Tibial nerve (tissue), 4 donors: ENCODE measurements at regions not wholly inside any gene's neighbourhood (a gene's known extent, or its start where the extent isn't known, plus 50 kb on each side); places are given as distances from the start of the nearest gene placed in this dataset.

ENCODE experiments used
- CTCF ChIP-seq, 5 experiments: fragments of 200-600 bp in 3 of 5; fragments of 450-650 bp in 2 of 5; sonication (generic) in 3 of 5; IDR thresholded peaks; one replicate each; pipeline ENCODE4 v1.5.1; 2016 to 2019; ENCODE audit warnings: antibody characterized with exemption in 5 of 5, mild to moderate bottlenecking in 3 of 5, moderate library complexity in 2 of 5
- EP300 ChIP-seq, 2 donors: sonication (generic); formaldehyde crosslinking; IDR thresholded peaks; one replicate each; pipeline ENCODE4 v1.6.1; 2017; ENCODE audit warnings: antibody characterized with exemption in 2 of 2, mild to moderate bottlenecking in 1 of 2
- POLR2A ChIP-seq, 2 donors: fragments of 450-650 bp; IDR thresholded peaks; one replicate each; pipeline ENCODE4 v1.6.1; 2017; ENCODE audit warnings: antibody characterized with exemption in 2 of 2, mild to moderate bottlenecking in 2 of 2, moderate library complexity in 2 of 2

DNA sequence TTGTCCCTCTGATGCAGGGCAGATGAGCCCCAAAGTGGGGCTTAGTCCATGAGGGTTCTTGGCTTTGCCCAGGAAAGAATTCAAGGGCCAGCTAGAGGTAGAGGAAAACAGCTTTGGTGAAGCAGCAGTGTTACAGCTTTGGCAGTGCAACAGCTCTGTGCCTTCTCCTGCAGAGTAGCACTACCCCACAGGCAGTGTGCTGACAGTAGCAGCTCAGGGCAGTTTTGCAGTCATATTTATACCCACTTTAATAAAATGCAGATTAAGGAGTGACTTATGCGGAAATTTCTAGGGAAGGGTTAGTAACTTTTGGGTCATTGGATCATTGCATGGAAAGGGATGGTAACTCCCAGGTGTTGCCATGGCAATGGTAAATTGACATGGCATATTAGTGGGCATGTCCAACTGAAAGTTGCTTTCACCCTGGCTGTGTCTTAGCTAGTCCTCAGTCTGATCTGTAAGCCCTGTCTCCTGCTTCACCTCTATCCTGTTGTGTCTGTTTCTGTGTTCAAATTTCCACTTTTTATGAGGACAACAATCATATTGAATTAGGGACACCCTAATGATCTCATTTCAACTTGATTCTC lies 241.3 kb upstream of the C2CD4B start:
- TF ChIP-seq CTCF (IDR thresholded peaks at IDR 0.05) (no peak), POLR2A (IDR thresholded peaks at IDR 0.05) (no peak), EP300 (IDR thresholded peaks at IDR 0.05) (no peak)
